HEK293 (cell line): ENCODE measurements at regions not wholly inside any gene's neighbourhood (a gene's known extent, or its start where the extent isn't known, plus 50 kb on each side); places are given as distances from the start of the nearest gene placed in this dataset.
"Not testable (repeated sequence)": the region's sequence is repeated elsewhere in the genome, so short reads cannot be mapped to it uniquely, and the experiment has no call there.

Source experiments
- CTCF ChIA-PET: fragments of 350-600 bp; formaldehyde crosslinking; extraction: SDS; loops from one replicate; lab custom pipeline; 2021; ENCODE audit warnings: antibody characterized with exemption; lab: Yijun Ruan, JAX
- POLR2A ChIA-PET: fragments of 300-600 bp; formaldehyde crosslinking; extraction: SDS; loops from one replicate; lab custom pipeline; 2020; ENCODE audit warnings: antibody characterized with exemption, inconsistent platforms; lab: Yijun Ruan, JAX
- H3K27ac ChIP-seq: fragments of 200-500 bp; sonication (Bioruptor generic); 2 replicates; pipeline ENCODE4 v1.5.1; 2014; ENCODE audit warnings: low read depth, low read length, control low read depth, inconsistent platforms; ENCODE audit errors: extremely low read depth
- H3K36me3 ChIP-seq, 2 experiments: fragments of 200-500 bp in 1 of 2; sonication (Bioruptor generic) in 1 of 2; 1 replicate in 1 of 2; 2 replicates in 1 of 2; pipeline ENCODE4 v1.5.1; 2014 to 2017; ENCODE audit warnings: inconsistent platforms in 2 of 2, low read length in 2 of 2; ENCODE audit not compliant: control insufficient read depth in 2 of 2, insufficient read depth in 1 of 2
- H3K4me1 ChIP-seq: fragments of 200-500 bp; sonication (Bioruptor generic); 2 replicates; pipeline ENCODE4 v1.5.1; 2014; ENCODE audit warnings: mild to moderate bottlenecking, low read length, inconsistent platforms; ENCODE audit not compliant: control insufficient read depth, insufficient read depth
- H3K4me3 ChIP-seq: 2 replicates; pipeline ENCODE4 v1.5.1; 2011; ENCODE audit warnings: low read depth, mild to moderate bottlenecking, control low read depth, low read length, moderate library complexity
- H3K9me3 ChIP-seq: fragments of 200-500 bp; sonication (Bioruptor generic); 2 replicates; pipeline ENCODE4 v1.5.1; 2014; ENCODE audit warnings: low read depth, low read length, inconsistent platforms; ENCODE audit not compliant: control insufficient read depth, insufficient read depth
- HOXC10 ChIP-seq: sonication (generic); formaldehyde crosslinking; IDR thresholded peaks from 2 replicates; pipeline ENCODE4 v1.8.1; 2023; ENCODE audit warnings: mild to moderate bottlenecking, missing genetic modification reagents
- KLF10 ChIP-seq: fragments of 450-650 bp; IDR thresholded peaks from 2 replicates; pipeline ENCODE4 v1.5.1; 2018; ENCODE audit warnings: missing biosample characterization, mild to moderate bottlenecking, missing genetic modification characterization
- ZBTB48 ChIP-seq: fragments of 450-650 bp; formaldehyde crosslinking; IDR thresholded peaks from 2 replicates; pipeline ENCODE4 v1.5.1; 2016; ENCODE audit warnings: missing biosample characterization, missing genetic modification characterization
- ZFP37 ChIP-seq: fragments of 450-650 bp; formaldehyde crosslinking; IDR thresholded peaks from 2 replicates; pipeline ENCODE4 v1.5.1; 2016; ENCODE audit warnings: missing biosample characterization, missing genetic modification characterization
- ZNF10 ChIP-seq: fragments of 450-650 bp; formaldehyde crosslinking; IDR thresholded peaks from 2 replicates; pipeline ENCODE4 v1.5.1; 2017; ENCODE audit warnings: missing biosample characterization, missing genetic modification characterization
- ZNF202 ChIP-seq: fragments of 450-650 bp; formaldehyde crosslinking; IDR thresholded peaks from 2 replicates; pipeline ENCODE4 v1.5.1; 2016; ENCODE audit warnings: missing biosample characterization, missing genetic modification characterization, borderline replicate concordance
- ZNF404 ChIP-seq: fragments of 450-650 bp; formaldehyde crosslinking; IDR thresholded peaks from 2 replicates; pipeline ENCODE4 v1.5.1; 2017; ENCODE audit warnings: missing biosample characterization, missing genetic modification characterization
- ZNF433 ChIP-seq: fragments of 450-650 bp; formaldehyde crosslinking; IDR thresholded peaks from 2 replicates; pipeline ENCODE4 v1.5.1; 2016; ENCODE audit warnings: missing biosample characterization, missing genetic modification characterization, low read depth
- ZNF48 ChIP-seq: fragments of 450-650 bp; formaldehyde crosslinking; IDR thresholded peaks from 2 replicates; pipeline ENCODE4 v1.5.1; 2016; ENCODE audit warnings: missing biosample characterization, missing genetic modification characterization
- ZNF521 ChIP-seq: fragments of 450-650 bp; formaldehyde crosslinking; IDR thresholded peaks from 2 replicates; pipeline ENCODE4 v1.5.1; 2017; ENCODE audit warnings: missing biosample characterization, mild to moderate bottlenecking, missing genetic modification characterization
- ZNF560 ChIP-seq: fragments of 450-650 bp; formaldehyde crosslinking; IDR thresholded peaks from 2 replicates; pipeline ENCODE4 v1.5.1; 2017; ENCODE audit warnings: missing biosample characterization, missing genetic modification characterization, borderline replicate concordance
- ZNF664 ChIP-seq: fragments of 450-650 bp; formaldehyde crosslinking; IDR thresholded peaks from 2 replicates; pipeline ENCODE4 v1.5.1; 2016; ENCODE audit warnings: missing biosample characterization, missing genetic modification characterization
- TF ChIP-seq, protein P1 (sequence below): fragments of 450-650 bp; formaldehyde crosslinking; IDR thresholded peaks from 2 replicates; pipeline ENCODE4 v1.5.1; 2016; ENCODE audit warnings: missing biosample characterization, missing genetic modification characterization
- TF ChIP-seq, protein P2 (sequence below): fragments of 450-650 bp; formaldehyde crosslinking; IDR thresholded peaks from 2 replicates; pipeline ENCODE4 v1.5.1; 2017; ENCODE audit warnings: missing biosample characterization, missing genetic modification characterization
- TF ChIP-seq, protein P3 (sequence below): IDR thresholded peaks from 2 replicates; pipeline ENCODE4 v1.6.1; 2011; ENCODE audit warnings: mild to moderate bottlenecking, low read depth, low read length, borderline replicate concordance
- TF ChIP-seq, protein P4 (sequence below): fragments of 450-650 bp; formaldehyde crosslinking; IDR thresholded peaks from 2 replicates; pipeline ENCODE4 v1.5.1; 2016; ENCODE audit warnings: missing biosample characterization, missing genetic modification characterization, borderline replicate concordance

DNA sequence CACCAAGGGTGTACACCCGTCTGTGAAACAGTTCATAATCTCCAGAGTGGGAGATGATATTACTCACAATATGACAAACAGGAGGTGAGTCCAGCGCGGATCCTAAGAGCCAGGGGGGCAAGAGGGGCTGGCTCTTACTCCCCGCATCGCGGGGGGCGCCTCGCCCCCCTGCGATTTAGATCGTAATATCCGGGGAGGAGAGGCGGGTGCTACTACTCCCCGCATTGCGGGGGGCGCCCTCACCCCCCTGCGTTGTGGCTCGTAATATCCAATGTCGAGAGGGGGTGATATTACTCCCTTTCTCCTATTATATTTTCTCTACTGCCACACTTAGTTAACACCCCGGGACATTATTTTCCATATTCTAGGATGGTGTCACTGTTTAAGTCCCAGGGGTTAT is 131.9 kb downstream of the ADRA2C start:
- Histone ChIP-seq H3K4me3 (no peak overlapping the region), H3K36me3 (no peaks in the 10 kb centered on the region), H3K27ac (no peak overlapping the region), H3K4me1 (no peaks in the 10 kb centered on the region), H3K9me3 (no peaks in the 10 kb centered on the region)
- TF ChIP-seq, protein P1, sequence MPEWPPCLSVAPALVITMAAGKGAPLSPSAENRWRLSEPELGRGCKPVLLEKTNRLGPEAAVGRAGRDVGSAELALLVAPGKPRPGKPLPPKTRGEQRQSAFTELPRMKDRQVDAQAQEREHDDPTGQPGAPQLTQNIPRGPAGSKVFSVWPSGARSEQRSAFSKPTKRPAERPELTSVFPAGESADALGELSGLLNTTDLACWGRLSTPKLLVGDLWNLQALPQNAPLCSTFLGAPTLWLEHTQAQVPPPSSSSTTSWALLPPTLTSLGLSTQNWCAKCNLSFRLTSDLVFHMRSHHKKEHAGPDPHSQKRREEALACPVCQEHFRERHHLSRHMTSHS (tag by site-specific recombination), result no peak
- TF ChIP-seq ZNF664 (tag by site-specific recombination) (no peak), ZNF521 (no peak), ZNF10 (tag by site-specific recombination) (no peak), ZFP37 (tag by site-specific recombination) (no peak), ZBTB48 (no peak), ZNF48 (no peak), HOXC10 (no peak), ZNF404 (tag by site-specific recombination) (no peak), ZNF433 (tag by site-specific recombination) (no peak), KLF10 (tag by site-specific recombination) (no peak), ZNF560 (tag by site-specific recombination) (no peak), ZNF202 (no peak)
- TF ChIP-seq, protein P2, sequence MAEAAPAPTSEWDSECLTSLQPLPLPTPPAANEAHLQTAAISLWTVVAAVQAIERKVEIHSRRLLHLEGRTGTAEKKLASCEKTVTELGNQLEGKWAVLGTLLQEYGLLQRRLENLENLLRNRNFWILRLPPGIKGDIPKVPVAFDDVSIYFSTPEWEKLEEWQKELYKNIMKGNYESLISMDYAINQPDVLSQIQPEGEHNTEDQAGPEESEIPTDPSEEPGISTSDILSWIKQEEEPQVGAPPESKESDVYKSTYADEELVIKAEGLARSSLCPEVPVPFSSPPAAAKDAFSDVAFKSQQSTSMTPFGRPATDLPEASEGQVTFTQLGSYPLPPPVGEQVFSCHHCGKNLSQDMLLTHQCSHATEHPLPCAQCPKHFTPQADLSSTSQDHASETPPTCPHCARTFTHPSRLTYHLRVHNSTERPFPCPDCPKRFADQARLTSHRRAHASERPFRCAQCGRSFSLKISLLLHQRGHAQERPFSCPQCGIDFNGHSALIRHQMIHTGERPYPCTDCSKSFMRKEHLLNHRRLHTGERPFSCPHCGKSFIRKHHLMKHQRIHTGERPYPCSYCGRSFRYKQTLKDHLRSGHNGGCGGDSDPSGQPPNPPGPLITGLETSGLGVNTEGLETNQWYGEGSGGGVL (tag by site-specific recombination), result no peak
- TF ChIP-seq, protein P3, sequence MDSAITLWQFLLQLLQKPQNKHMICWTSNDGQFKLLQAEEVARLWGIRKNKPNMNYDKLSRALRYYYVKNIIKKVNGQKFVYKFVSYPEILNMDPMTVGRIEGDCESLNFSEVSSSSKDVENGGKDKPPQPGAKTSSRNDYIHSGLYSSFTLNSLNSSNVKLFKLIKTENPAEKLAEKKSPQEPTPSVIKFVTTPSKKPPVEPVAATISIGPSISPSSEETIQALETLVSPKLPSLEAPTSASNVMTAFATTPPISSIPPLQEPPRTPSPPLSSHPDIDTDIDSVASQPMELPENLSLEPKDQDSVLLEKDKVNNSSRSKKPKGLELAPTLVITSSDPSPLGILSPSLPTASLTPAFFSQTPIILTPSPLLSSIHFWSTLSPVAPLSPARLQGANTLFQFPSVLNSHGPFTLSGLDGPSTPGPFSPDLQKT, result no peak
- TF ChIP-seq, protein P4, sequence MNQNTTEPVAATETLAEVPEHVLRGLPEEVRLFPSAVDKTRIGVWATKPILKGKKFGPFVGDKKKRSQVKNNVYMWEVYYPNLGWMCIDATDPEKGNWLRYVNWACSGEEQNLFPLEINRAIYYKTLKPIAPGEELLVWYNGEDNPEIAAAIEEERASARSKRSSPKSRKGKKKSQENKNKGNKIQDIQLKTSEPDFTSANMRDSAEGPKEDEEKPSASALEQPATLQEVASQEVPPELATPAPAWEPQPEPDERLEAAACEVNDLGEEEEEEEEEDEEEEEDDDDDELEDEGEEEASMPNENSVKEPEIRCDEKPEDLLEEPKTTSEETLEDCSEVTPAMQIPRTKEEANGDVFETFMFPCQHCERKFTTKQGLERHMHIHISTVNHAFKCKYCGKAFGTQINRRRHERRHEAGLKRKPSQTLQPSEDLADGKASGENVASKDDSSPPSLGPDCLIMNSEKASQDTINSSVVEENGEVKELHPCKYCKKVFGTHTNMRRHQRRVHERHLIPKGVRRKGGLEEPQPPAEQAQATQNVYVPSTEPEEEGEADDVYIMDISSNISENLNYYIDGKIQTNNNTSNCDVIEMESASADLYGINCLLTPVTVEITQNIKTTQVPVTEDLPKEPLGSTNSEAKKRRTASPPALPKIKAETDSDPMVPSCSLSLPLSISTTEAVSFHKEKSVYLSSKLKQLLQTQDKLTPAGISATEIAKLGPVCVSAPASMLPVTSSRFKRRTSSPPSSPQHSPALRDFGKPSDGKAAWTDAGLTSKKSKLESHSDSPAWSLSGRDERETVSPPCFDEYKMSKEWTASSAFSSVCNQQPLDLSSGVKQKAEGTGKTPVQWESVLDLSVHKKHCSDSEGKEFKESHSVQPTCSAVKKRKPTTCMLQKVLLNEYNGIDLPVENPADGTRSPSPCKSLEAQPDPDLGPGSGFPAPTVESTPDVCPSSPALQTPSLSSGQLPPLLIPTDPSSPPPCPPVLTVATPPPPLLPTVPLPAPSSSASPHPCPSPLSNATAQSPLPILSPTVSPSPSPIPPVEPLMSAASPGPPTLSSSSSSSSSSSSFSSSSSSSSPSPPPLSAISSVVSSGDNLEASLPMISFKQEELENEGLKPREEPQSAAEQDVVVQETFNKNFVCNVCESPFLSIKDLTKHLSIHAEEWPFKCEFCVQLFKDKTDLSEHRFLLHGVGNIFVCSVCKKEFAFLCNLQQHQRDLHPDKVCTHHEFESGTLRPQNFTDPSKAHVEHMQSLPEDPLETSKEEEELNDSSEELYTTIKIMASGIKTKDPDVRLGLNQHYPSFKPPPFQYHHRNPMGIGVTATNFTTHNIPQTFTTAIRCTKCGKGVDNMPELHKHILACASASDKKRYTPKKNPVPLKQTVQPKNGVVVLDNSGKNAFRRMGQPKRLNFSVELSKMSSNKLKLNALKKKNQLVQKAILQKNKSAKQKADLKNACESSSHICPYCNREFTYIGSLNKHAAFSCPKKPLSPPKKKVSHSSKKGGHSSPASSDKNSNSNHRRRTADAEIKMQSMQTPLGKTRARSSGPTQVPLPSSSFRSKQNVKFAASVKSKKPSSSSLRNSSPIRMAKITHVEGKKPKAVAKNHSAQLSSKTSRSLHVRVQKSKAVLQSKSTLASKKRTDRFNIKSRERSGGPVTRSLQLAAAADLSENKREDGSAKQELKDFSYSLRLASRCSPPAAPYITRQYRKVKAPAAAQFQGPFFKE (tag by site-specific recombination), result no peak
- ChIA-PET CTCF (interaction anchor here (0.6 kb wide), 1 partner anchor 383 kb away, joined by 3 read pairs; no protein-coding TSS in a partner anchor), POLR2A (no interaction called here)

DNA sequence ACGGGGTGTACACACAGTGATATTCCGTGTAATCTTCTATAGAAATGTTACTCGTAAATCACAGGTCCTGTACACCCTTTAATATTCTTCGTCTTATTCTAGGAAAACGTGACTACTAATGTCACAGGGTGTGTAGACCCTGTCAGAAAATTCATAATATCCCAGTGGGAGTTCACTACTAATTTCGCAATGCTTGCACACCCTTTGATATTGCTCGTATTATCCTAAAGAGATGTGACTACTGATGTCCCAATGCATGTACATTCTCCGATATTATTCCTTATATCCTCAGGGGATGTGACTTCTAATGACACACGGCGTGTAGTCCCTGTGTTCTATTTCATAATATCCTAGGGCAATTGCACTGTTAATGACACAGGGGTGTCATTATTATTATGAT is 132.7 kb downstream of the ADRA2C start:
- H3K4me1 ChIP-seq, POLR2A ChIA-PET, H3K27ac ChIP-seq, H3K9me3 ChIP-seq, H3K4me3 ChIP-seq, H3K36me3 ChIP-seq: not testable (repeated sequence)
- CTCF ChIA-PET, result interaction anchor here (0.6 kb wide), 2 partner anchors 383 to 438 kb away, joined by 3 read pairs; no protein-coding TSS in a partner anchor

DNA sequence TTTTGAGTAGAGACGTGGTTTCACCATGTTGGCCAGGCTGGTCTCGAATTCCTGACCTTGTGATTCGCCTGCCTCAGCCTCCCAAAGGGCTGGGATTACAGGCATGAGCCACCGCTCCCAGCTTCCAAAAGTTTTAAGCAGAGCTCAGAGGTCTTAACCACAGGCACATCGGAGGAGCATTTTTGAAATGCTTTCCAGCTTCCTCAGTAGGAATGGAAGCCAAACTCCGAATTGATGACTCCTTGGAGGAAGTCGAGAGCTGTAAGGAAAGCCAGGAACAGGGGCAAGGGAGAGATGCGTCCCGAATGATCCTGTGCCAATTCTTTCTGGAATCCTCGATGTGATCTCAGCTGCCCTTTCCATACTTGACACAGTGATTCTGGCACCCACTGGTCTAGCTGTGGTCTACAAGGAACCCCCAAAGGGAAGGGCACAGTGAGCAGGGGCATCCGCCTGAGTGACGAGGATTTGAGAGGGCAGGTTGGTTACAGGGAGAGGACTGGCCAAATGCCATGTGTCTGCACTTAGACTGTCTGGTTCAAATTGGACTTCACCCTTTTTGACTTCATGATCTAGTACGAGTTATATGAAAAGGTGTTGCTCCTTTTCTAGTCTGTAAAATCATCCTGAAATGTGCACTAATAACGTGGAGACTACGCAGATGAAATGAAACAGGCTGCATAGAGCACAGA is 138.2 kb downstream of the ADRA2C start:
- H3K9me3 ChIP-seq, H3K4me3 ChIP-seq, H3K27ac ChIP-seq, POLR2A ChIA-PET, H3K36me3 ChIP-seq, CTCF ChIA-PET, H3K4me1 ChIP-seq: not testable (repeated sequence)

DNA sequence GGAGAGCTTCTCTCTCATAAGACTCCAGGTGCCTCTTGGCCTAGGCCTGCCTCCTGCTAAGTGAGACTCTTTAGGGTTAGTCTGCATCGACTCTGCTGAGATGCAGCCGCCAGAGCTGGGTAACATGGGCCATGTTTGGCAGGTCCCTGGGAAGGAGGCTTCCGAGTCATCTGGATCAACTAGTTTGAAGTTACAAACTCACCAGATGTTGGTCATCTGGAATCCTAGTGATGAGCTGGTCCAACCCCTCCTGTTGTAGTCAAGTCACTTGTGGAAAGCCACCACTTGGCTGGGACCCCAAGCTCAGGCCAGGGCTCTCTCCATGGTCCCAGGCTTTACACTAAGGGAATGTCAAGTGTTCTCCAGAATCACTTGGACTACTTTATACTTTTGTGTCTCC is 143.4 kb downstream of the ADRA2C start:
- H3K27ac ChIP-seq, POLR2A ChIA-PET, H3K4me1 ChIP-seq, H3K36me3 ChIP-seq, H3K4me3 ChIP-seq, CTCF ChIA-PET, H3K9me3 ChIP-seq: not testable (repeated sequence)
